ENCODE measurements at regions not wholly inside any gene's neighbourhood (a gene's known extent, or its start where the extent isn't known, plus 50 kb on each side); places are given as distances from the start of the nearest gene placed in this dataset.

DNA sequence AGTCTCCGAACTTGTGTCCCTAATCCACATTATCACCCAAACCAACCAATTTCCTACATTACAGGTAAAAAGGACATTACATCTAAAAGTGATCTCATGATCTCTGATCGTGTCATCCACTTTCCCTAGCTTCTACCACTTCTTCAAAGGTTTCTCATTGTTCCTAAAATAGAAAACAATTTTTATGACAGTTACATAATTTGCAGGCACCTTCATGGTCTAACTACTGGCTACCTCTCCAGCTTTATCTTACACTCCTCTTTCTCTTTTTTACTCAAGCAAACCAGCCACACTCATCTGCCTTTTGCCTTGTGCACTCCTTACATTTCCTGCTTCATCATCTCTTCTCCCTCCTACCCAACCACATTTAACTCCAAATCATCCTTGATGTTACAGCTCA lies 886.7 kb upstream of the SORCS1 start:
- Histone ChIP-seq H3K4me1 (replicated peaks; ENCODE audit: insufficient read depth) (no peaks in the 10 kb centered on the region), H3K4me2 (no peak overlapping the region), H4K20me1 (ENCODE audit: insufficient read depth) (no peaks in the 10 kb centered on the region), H3K79me2 (ENCODE audit: low read depth) (no peaks in the 10 kb centered on the region), H3K27ac (no peak overlapping the region), H3F3A (ENCODE audit: insufficient read depth, low read depth) (no peaks in the 10 kb centered on the region), H2AFZ (no peak overlapping the region), H3K27me3 (ENCODE audit: insufficient read depth, low read depth) (no peaks in the 10 kb centered on the region), H3K4me3 (no peak overlapping the region), H3K36me3 (ENCODE audit: low read depth) (no peaks in the 10 kb centered on the region), H3K9me3 (ENCODE audit: insufficient read depth, low read depth) (no peaks in the 10 kb centered on the region), H3K9me2 (ENCODE audit: insufficient read depth) (no peaks in the 10 kb centered on the region)
- TF ChIP-seq EZH2 (IDR thresholded peaks at IDR 0.05; ENCODE audit: low read depth), result no peak
- TF ChIP-seq, protein P1, sequence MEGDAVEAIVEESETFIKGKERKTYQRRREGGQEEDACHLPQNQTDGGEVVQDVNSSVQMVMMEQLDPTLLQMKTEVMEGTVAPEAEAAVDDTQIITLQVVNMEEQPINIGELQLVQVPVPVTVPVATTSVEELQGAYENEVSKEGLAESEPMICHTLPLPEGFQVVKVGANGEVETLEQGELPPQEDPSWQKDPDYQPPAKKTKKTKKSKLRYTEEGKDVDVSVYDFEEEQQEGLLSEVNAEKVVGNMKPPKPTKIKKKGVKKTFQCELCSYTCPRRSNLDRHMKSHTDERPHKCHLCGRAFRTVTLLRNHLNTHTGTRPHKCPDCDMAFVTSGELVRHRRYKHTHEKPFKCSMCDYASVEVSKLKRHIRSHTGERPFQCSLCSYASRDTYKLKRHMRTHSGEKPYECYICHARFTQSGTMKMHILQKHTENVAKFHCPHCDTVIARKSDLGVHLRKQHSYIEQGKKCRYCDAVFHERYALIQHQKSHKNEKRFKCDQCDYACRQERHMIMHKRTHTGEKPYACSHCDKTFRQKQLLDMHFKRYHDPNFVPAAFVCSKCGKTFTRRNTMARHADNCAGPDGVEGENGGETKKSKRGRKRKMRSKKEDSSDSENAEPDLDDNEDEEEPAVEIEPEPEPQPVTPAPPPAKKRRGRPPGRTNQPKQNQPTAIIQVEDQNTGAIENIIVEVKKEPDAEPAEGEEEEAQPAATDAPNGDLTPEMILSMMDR (conservative IDR thresholded peaks at IDR 0.05), result no peak
- ChIA-PET POLR2A (ENCODE audit: unreplicated experiment) (no interaction called here), CTCF (no interaction called here)
- BruUV-seq (replicated peaks), result no TSS peak
- no peak for DNase-seq
- intact Hi-C loops (cut with micrococcal nuclease; ENCODE audit: unreplicated experiment), result no loop called here

DNA sequence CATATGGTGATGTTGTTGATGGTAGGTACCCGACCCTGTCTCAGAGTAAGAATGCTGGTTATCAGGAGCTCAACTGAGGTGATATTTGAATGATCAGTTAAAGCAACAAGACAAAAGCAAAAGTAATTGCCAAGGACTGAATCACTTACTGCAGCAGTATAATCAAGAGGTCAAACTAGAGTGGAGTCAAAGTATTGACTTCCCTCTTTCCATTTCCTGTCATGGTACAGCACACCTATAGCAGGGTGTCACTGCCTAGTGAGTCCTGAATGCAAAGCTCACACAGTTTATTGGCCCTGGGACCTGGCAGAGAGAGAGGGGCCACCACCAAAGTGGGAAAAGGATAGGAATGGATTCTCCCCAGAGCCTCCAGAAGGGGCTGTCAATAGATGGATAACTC lies 886.1 kb upstream of the SORCS1 start:
- no peak overlapping the region for H3K4me2 ChIP-seq
- ChIA-PET CTCF (no interaction called here), POLR2A (ENCODE audit: unreplicated experiment) (no interaction called here)
- TF ChIP-seq EZH2 (IDR thresholded peaks at IDR 0.05; ENCODE audit: low read depth), result no peak
- TF ChIP-seq, protein P1 (conservative IDR thresholded peaks at IDR 0.05), result no peak
- H3K4me1 ChIP-seq (replicated peaks; ENCODE audit: insufficient read depth), result no peaks in the 10 kb centered on the region
- no peaks in the 10 kb centered on the region for H3K9me2 ChIP-seq (ENCODE audit: insufficient read depth)
- H3K79me2 ChIP-seq (ENCODE audit: low read depth), result no peaks in the 10 kb centered on the region
- H3F3A ChIP-seq (ENCODE audit: insufficient read depth, low read depth), result no peaks in the 10 kb centered on the region
- no peak overlapping the region for H2AFZ ChIP-seq
- no peaks in the 10 kb centered on the region for H3K27me3 ChIP-seq (ENCODE audit: insufficient read depth, low read depth)
- no peaks in the 10 kb centered on the region for H3K9me3 ChIP-seq (ENCODE audit: insufficient read depth, low read depth)
- no peak for DNase-seq
- no TSS peak for BruUV-seq (replicated peaks)
- intact Hi-C loops (cut with micrococcal nuclease; ENCODE audit: unreplicated experiment), result no loop called here
- no peaks in the 10 kb centered on the region for H4K20me1 ChIP-seq (ENCODE audit: insufficient read depth)
- no peaks in the 10 kb centered on the region for H3K36me3 ChIP-seq (ENCODE audit: low read depth)
- no peak overlapping the region for H3K4me3 ChIP-seq
- no peak overlapping the region for H3K27ac ChIP-seq

DNA sequence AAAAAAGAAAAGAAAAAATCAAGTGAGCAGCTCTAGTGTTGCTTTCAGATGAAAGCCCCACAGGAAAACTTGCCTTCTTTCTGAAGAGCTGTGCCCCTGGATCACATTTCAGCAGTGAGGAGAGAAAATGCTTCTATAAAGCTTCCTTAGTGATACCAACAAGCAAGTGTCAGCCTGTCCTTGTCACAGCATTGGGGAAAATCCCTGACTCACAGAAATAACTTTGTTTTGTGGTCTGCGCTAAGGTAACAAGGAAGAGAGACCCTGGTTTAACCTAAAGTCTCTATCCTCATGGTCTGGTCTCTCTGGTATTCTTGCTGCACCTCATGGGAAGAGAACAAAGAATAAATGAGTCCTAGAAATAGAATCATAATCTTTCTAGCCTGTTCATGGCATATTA lies 885.2 kb upstream of the SORCS1 start:
- DNase-seq, result no peak
- CTCF ChIA-PET, result interaction anchor here (0.7 kb wide), 1 partner anchor 11 kb away, joined by 4 read pairs; no protein-coding TSS in a partner anchor

More for the DNA sequence above, 885.2 kb upstream of the SORCS1 start:
- intact Hi-C loops (cut with micrococcal nuclease; ENCODE audit: unreplicated experiment), result no loop called here
- Histone ChIP-seq H3K4me2 (no peak overlapping the region), H3F3A (ENCODE audit: insufficient read depth, low read depth) (no peaks in the 10 kb centered on the region), H2AFZ (no peak overlapping the region), H3K4me1 (replicated peaks; ENCODE audit: insufficient read depth) (no peaks in the 10 kb centered on the region), H3K9me2 (ENCODE audit: insufficient read depth) (no peaks in the 10 kb centered on the region), H3K36me3 (ENCODE audit: low read depth) (no peaks in the 10 kb centered on the region), H3K27ac (no peak overlapping the region), H4K20me1 (ENCODE audit: insufficient read depth) (no peaks in the 10 kb centered on the region), H3K9me3 (ENCODE audit: insufficient read depth, low read depth) (no peaks in the 10 kb centered on the region), H3K4me3 (no peak overlapping the region), H3K27me3 (ENCODE audit: insufficient read depth, low read depth) (no peaks in the 10 kb centered on the region), H3K79me2 (ENCODE audit: low read depth) (no peaks in the 10 kb centered on the region)
- no TSS peak for BruUV-seq (replicated peaks)
- POLR2A ChIA-PET (ENCODE audit: unreplicated experiment), result no interaction called here
- TF ChIP-seq, protein P1 (conservative IDR thresholded peaks at IDR 0.05), result no peak
- TF ChIP-seq EZH2 (IDR thresholded peaks at IDR 0.05; ENCODE audit: low read depth), result no peak

Data from PC-9 (cell line).